ENCODE measurements at regions not wholly inside any gene's neighbourhood (a gene's known extent, or its start where the extent isn't known, plus 50 kb on each side); places are given as distances from the start of the nearest gene placed in this dataset.
"Not testable (repeated sequence)": the region's sequence is repeated elsewhere in the genome, so short reads cannot be mapped to it uniquely, and the experiment has no call there.

- no peak for DNase-seq
- no peaks in the 10 kb centered on the region for H3K27me3 Mint-ChIP-seq
- H3K36me3 Mint-ChIP-seq, result no peaks in the 10 kb centered on the region
- H3K4me3 Mint-ChIP-seq, result no peak overlapping the region
- H3K9me3 Mint-ChIP-seq, result peaks cover 3 to 5% of the 10 kb centered on the region in 2 donors
- H3K4me1 Mint-ChIP-seq, result no peaks in the 10 kb centered on the region
- no peak for ATAC-seq (replicated peaks)
- no peak overlapping the region for H3K27ac Mint-ChIP-seq
Observed at GRCh38 chr1:102821707-102822106, 286.6 kb downstream of the COL11A1 start.

- Mint-ChIP-seq H3K36me3 (no peaks in the 10 kb centered on the region), H3K9me3 (peaks cover 0 to 4% of the 10 kb centered on the region in 2 donors), H3K4me1 (no peaks in the 10 kb centered on the region), H3K27ac (no peak overlapping the region), H3K27me3 (no peaks in the 10 kb centered on the region), H3K4me3 (no peak overlapping the region)
- ATAC-seq (replicated peaks), result no peak
- no peak for DNase-seq
Observed at GRCh38 chr1:102800406-102800805, 307.9 kb downstream of the COL11A1 start.

GRCh38 chr1:102799496-102799895, 308.8 kb downstream of the COL11A1 start:
- no peaks in the 10 kb centered on the region for H3K36me3 Mint-ChIP-seq
- no peak for DNase-seq

GRCh38 chr1:102798718-102799117, 309.6 kb downstream of the COL11A1 start:
- ATAC-seq (replicated peaks) (no peak), DNase-seq (no peak)
- H3K27ac Mint-ChIP-seq, result no peak overlapping the region
- no peak overlapping the region for H3K4me3 Mint-ChIP-seq
- no peaks in the 10 kb centered on the region for H3K27me3 Mint-ChIP-seq
- H3K36me3 Mint-ChIP-seq, result no peaks in the 10 kb centered on the region
- peaks cover 0 to 2% of the 10 kb centered on the region in 2 donors for H3K9me3 Mint-ChIP-seq
- H3K4me1 Mint-ChIP-seq, result no peaks in the 10 kb centered on the region

More at GRCh38 chr1:102799496-102799895, 308.8 kb downstream of the COL11A1 start:
- Mint-ChIP-seq H3K27me3 (no peaks in the 10 kb centered on the region), H3K27ac (no peak overlapping the region), H3K4me1 (no peaks in the 10 kb centered on the region), H3K4me3 (no peak overlapping the region), H3K9me3 (peaks cover 0 to 3% of the 10 kb centered on the region in 2 donors)
- ATAC-seq (replicated peaks), result no peak

GRCh38 chr1:102796429-102796828, 311.9 kb downstream of the COL11A1 start:
- Mint-ChIP-seq H3K9me3 (no peaks in the 10 kb centered on the region), H3K4me3 (no peak overlapping the region), H3K27ac (no peak overlapping the region), H3K4me1 (no peaks in the 10 kb centered on the region), H3K27me3 (no peaks in the 10 kb centered on the region), H3K36me3 (no peaks in the 10 kb centered on the region)
- ATAC-seq (replicated peaks), result no peak
- no peak for DNase-seq

- no peaks in the 10 kb centered on the region for H3K4me1 Mint-ChIP-seq
- H3K27me3 Mint-ChIP-seq, result no peaks in the 10 kb centered on the region
- H3K4me3 Mint-ChIP-seq, result no peak overlapping the region
- ATAC-seq (replicated peaks) (no peak), DNase-seq (no peak)
- no peaks in the 10 kb centered on the region for H3K9me3 Mint-ChIP-seq
- H3K36me3 Mint-ChIP-seq, result no peaks in the 10 kb centered on the region
- no peak overlapping the region for H3K27ac Mint-ChIP-seq
Observed at GRCh38 chr1:102790997-102791396, 317.3 kb downstream of the COL11A1 start.

- not testable (repeated sequence) for H3K9me3 Mint-ChIP-seq; DNase-seq; H3K27me3 Mint-ChIP-seq; ATAC-seq (replicated peaks); H3K4me3 Mint-ChIP-seq; H3K4me1 Mint-ChIP-seq; H3K36me3 Mint-ChIP-seq; H3K27ac Mint-ChIP-seq
Observed at GRCh38 chr1:102789951-102790350, 318.4 kb downstream of the COL11A1 start.

GRCh38 chr1:102783487-102783886, 324.8 kb downstream of the COL11A1 start:
- H3K4me1 Mint-ChIP-seq, result no peaks in the 10 kb centered on the region
- no peaks in the 10 kb centered on the region for H3K27me3 Mint-ChIP-seq
- H3K36me3 Mint-ChIP-seq, result no peaks in the 10 kb centered on the region
- H3K27ac Mint-ChIP-seq, result no peak overlapping the region
- ATAC-seq (replicated peaks) (no peak), DNase-seq (no peak)
- peaks cover 6 to 10% of the 10 kb centered on the region in 2 donors for H3K9me3 Mint-ChIP-seq
- H3K4me3 Mint-ChIP-seq, result no peak overlapping the region

GRCh38 chr1:102782144-102782543, 326.2 kb downstream of the COL11A1 start:
- no peak for ATAC-seq (replicated peaks)

GRCh38 chr1:102776071-102776470, 332.3 kb downstream of the COL11A1 start:
- Mint-ChIP-seq H3K27ac (no peak overlapping the region), H3K36me3 (no peaks in the 10 kb centered on the region), H3K4me3 (no peak overlapping the region), H3K27me3 (no peaks in the 10 kb centered on the region), H3K9me3 (no peaks in the 10 kb centered on the region), H3K4me1 (no peaks in the 10 kb centered on the region)
- ATAC-seq (replicated peaks) (no peak), DNase-seq (no peak)

More at GRCh38 chr1:102782144-102782543, 326.2 kb downstream of the COL11A1 start:
- no peaks in the 10 kb centered on the region for H3K36me3 Mint-ChIP-seq
- peaks cover 6 to 10% of the 10 kb centered on the region in 2 donors for H3K9me3 Mint-ChIP-seq
- H3K27me3 Mint-ChIP-seq, result no peaks in the 10 kb centered on the region
- no peak overlapping the region for H3K4me3 Mint-ChIP-seq
- H3K4me1 Mint-ChIP-seq, result no peaks in the 10 kb centered on the region
- DNase-seq, result no peak
- no peak overlapping the region for H3K27ac Mint-ChIP-seq

- no peaks in the 10 kb centered on the region for H3K36me3 Mint-ChIP-seq
- no peaks in the 10 kb centered on the region for H3K9me3 Mint-ChIP-seq
- no peak overlapping the region for H3K4me3 Mint-ChIP-seq
- H3K4me1 Mint-ChIP-seq, result no peaks in the 10 kb centered on the region
- ATAC-seq (replicated peaks) (no peak), DNase-seq (no peak)
- no peak overlapping the region for H3K27ac Mint-ChIP-seq
- no peaks in the 10 kb centered on the region for H3K27me3 Mint-ChIP-seq
Observed at GRCh38 chr1:102772831-102773230, 335.5 kb downstream of the COL11A1 start.

- no peak for ATAC-seq (replicated peaks)
- no peak for DNase-seq
- Mint-ChIP-seq H3K27me3 (no peaks in the 10 kb centered on the region), H3K27ac (no peak overlapping the region), H3K4me3 (no peak overlapping the region), H3K9me3 (no peaks in the 10 kb centered on the region), H3K4me1 (no peaks in the 10 kb centered on the region), H3K36me3 (no peaks in the 10 kb centered on the region)
Observed at GRCh38 chr1:102758418-102758817, 349.9 kb downstream of the COL11A1 start.

- Mint-ChIP-seq H3K36me3 (no peaks in the 10 kb centered on the region), H3K9me3 (no peaks in the 10 kb centered on the region), H3K4me3 (no peak overlapping the region), H3K4me1 (no peaks in the 10 kb centered on the region), H3K27ac (no peak overlapping the region), H3K27me3 (no peaks in the 10 kb centered on the region)
- DNase-seq (no peak), ATAC-seq (replicated peaks) (no peak)
Observed at GRCh38 chr1:102757363-102757762, 351.0 kb downstream of the COL11A1 start.

- ATAC-seq (replicated peaks), result no peak
- H3K9me3 Mint-ChIP-seq, result no peaks in the 10 kb centered on the region
- DNase-seq, result no peak
- H3K27me3 Mint-ChIP-seq, result no peaks in the 10 kb centered on the region
- H3K4me3 Mint-ChIP-seq, result no peak overlapping the region
- no peak overlapping the region for H3K27ac Mint-ChIP-seq
- H3K36me3 Mint-ChIP-seq, result no peaks in the 10 kb centered on the region
- no peaks in the 10 kb centered on the region for H3K4me1 Mint-ChIP-seq
Observed at GRCh38 chr1:102751111-102751510, 357.2 kb downstream of the COL11A1 start.

- no peak for ATAC-seq (replicated peaks)
- Mint-ChIP-seq H3K27ac (no peak overlapping the region), H3K36me3 (no peaks in the 10 kb centered on the region), H3K4me3 (no peak overlapping the region), H3K9me3 (peaks cover 0 to 4% of the 10 kb centered on the region in 2 donors), H3K4me1 (no peaks in the 10 kb centered on the region), H3K27me3 (no peaks in the 10 kb centered on the region)
- no peak for DNase-seq
Observed at GRCh38 chr1:102742426-102742825, 365.9 kb downstream of the COL11A1 start.

All from stimulated activated naive B cell treated with anti-CD40 and anti-IgM and Interleukin-4, amounts not matched to agents 10 μg/mL and 1 μg/mL and 100 μg/mL, for 72 hours (primary cell).